A549 (cell line): ENCODE measurements at regions not wholly inside any gene's neighbourhood (a gene's known extent, or its start where the extent isn't known, plus 50 kb on each side); places are given as distances from the start of the nearest gene placed in this dataset.

Source experiments
- EP300 ChIP-seq, 2 experiments: fragments of >200 bp; sonication (Bioruptor Twin); formaldehyde crosslinking; IDR thresholded peaks; 2 replicates in 1 of 2; 3 replicates in 1 of 2; pipeline ENCODE4 v1.6.1; 2016 to 2017
- NPAS2 ChIP-seq: fragments of 250-450 bp; sonication (Bioruptor Pico); IDR thresholded peaks from 2 replicates; pipeline ENCODE4 v1.8.0; 2022; ENCODE audit warnings: mild to moderate bottlenecking, moderate library complexity, borderline replicate concordance
- RARB ChIP-seq: fragments of 250-450 bp; sonication (Bioruptor Pico); IDR thresholded peaks from 2 replicates; pipeline ENCODE4 v1.8.0; 2021; ENCODE audit warnings: mild to moderate bottlenecking, moderate library complexity
- USF2 ChIP-seq: fragments of 450-650 bp; IDR thresholded peaks from 2 replicates; pipeline ENCODE4 v1.6.1; 2014; ENCODE audit warnings: antibody characterized with exemption
- TF ChIP-seq, protein P1 (sequence below): fragments of >200 bp; sonication (Bioruptor Twin); formaldehyde crosslinking; IDR thresholded peaks from 3 replicates; pipeline ENCODE4 v1.5.1; 2016
- TF ChIP-seq, protein P2 (sequence below): IDR thresholded peaks from 2 replicates; pipeline ENCODE4 v1.6.1; 2012
- TF ChIP-seq, protein P3 (sequence below): fragments of 200-600 bp; sonication (generic); IDR thresholded peaks from 2 replicates; pipeline ENCODE4 v1.6.1; 2016; ENCODE audit warnings: antibody characterized with exemption, mild to moderate bottlenecking, moderate library complexity

GRCh38 chr17:13729466-13730134 is 127.9 kb upstream of the HS3ST3A1 start:
- no peak for TF ChIP-seq USF2
- TF ChIP-seq, protein P1, sequence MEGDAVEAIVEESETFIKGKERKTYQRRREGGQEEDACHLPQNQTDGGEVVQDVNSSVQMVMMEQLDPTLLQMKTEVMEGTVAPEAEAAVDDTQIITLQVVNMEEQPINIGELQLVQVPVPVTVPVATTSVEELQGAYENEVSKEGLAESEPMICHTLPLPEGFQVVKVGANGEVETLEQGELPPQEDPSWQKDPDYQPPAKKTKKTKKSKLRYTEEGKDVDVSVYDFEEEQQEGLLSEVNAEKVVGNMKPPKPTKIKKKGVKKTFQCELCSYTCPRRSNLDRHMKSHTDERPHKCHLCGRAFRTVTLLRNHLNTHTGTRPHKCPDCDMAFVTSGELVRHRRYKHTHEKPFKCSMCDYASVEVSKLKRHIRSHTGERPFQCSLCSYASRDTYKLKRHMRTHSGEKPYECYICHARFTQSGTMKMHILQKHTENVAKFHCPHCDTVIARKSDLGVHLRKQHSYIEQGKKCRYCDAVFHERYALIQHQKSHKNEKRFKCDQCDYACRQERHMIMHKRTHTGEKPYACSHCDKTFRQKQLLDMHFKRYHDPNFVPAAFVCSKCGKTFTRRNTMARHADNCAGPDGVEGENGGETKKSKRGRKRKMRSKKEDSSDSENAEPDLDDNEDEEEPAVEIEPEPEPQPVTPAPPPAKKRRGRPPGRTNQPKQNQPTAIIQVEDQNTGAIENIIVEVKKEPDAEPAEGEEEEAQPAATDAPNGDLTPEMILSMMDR: no peak
- TF ChIP-seq NPAS2 (CRISPR knock-in tag): no peak
- TF ChIP-seq, protein P2, sequence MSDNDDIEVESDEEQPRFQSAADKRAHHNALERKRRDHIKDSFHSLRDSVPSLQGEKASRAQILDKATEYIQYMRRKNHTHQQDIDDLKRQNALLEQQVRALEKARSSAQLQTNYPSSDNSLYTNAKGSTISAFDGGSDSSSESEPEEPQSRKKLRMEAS: no peak
- TF ChIP-seq, protein P3, sequence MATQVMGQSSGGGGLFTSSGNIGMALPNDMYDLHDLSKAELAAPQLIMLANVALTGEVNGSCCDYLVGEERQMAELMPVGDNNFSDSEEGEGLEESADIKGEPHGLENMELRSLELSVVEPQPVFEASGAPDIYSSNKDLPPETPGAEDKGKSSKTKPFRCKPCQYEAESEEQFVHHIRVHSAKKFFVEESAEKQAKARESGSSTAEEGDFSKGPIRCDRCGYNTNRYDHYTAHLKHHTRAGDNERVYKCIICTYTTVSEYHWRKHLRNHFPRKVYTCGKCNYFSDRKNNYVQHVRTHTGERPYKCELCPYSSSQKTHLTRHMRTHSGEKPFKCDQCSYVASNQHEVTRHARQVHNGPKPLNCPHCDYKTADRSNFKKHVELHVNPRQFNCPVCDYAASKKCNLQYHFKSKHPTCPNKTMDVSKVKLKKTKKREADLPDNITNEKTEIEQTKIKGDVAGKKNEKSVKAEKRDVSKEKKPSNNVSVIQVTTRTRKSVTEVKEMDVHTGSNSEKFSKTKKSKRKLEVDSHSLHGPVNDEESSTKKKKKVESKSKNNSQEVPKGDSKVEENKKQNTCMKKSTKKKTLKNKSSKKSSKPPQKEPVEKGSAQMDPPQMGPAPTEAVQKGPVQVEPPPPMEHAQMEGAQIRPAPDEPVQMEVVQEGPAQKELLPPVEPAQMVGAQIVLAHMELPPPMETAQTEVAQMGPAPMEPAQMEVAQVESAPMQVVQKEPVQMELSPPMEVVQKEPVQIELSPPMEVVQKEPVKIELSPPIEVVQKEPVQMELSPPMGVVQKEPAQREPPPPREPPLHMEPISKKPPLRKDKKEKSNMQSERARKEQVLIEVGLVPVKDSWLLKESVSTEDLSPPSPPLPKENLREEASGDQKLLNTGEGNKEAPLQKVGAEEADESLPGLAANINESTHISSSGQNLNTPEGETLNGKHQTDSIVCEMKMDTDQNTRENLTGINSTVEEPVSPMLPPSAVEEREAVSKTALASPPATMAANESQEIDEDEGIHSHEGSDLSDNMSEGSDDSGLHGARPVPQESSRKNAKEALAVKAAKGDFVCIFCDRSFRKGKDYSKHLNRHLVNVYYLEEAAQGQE: no peak
- no peak for TF ChIP-seq RARB (CRISPR knock-in tag)
- TF ChIP-seq EP300 (IDR thresholded peaks at IDR 0.05): no peak
